IMR-90 (cell line): ENCODE measurements at regions not wholly inside any gene's neighbourhood (a gene's known extent, or its start where the extent isn't known, plus 50 kb on each side); places are given as distances from the start of the nearest gene placed in this dataset.

Experiments used
- ATAC-seq: fragments of 200-7000 bp; cut with Tn5 transposase; 2 replicates; pipeline ENCODE4 v1.9.1; 2020; ENCODE audit warnings: low read depth, mild to moderate bottlenecking, moderate library complexity
- BruUV-seq: library from RNA; stranded (reverse); fragments of 400-500 nt; replicated peaks from 2 replicates; lab custom pipeline; 2021; lab: Mats Ljungman, UMichigan
- CTCF ChIA-PET: fragments of 300-600 bp; formaldehyde crosslinking; extraction: SDS; loops from one replicate; lab custom pipeline; 2021; ENCODE audit warnings: antibody characterized with exemption; lab: Yijun Ruan, JAX
- POLR2A ChIA-PET: fragments of 300-600 bp; sonication (Branson Sonifier 250); formaldehyde crosslinking; loops from one replicate; lab custom pipeline; 2022; ENCODE audit warnings: antibody characterized with exemption; ENCODE audit not compliant: unreplicated experiment; lab: Charles Lee
- DNase-seq: peaks from one replicate; pipeline ENCODE4 v3.0.0; 2013
- H2AFZ ChIP-seq: replicated peaks from 2 replicates; pipeline ENCODE3; 2013; ENCODE audit warnings: low read length, mild to moderate bottlenecking; ENCODE audit not compliant: poor library complexity
- H2AK5ac ChIP-seq: 2 replicates; pipeline ENCODE4 v1.6.1; 2013; ENCODE audit warnings: low read depth, low read length, inconsistent platforms
- H2AK9ac ChIP-seq: replicated peaks from 2 replicates; pipeline ENCODE3; 2013; ENCODE audit warnings: mild to moderate bottlenecking, low read depth, low read length, moderate library complexity; ENCODE audit not compliant: poor library complexity
- H2BK120ac ChIP-seq: 2 replicates; pipeline ENCODE4 v1.6.1; 2013; ENCODE audit warnings: low read depth, low read length, inconsistent platforms
- H2BK15ac ChIP-seq: 3 replicates; pipeline ENCODE4 v1.6.1; 2013; ENCODE audit warnings: low read depth, low read length, inconsistent platforms
- H2BK20ac ChIP-seq: 2 replicates; pipeline ENCODE4 v1.6.1; 2013; ENCODE audit warnings: low read depth, mild to moderate bottlenecking, inconsistent platforms, low read length, moderate library complexity
- H2BK5ac ChIP-seq: 2 replicates; pipeline ENCODE4 v1.6.1; 2013; ENCODE audit warnings: mild to moderate bottlenecking, low read depth, low read length, inconsistent platforms; ENCODE audit not compliant: poor library complexity, severe bottlenecking
- H3K14ac ChIP-seq: replicated peaks from 2 replicates; pipeline ENCODE4 v1.6.1; 2013; ENCODE audit warnings: low read depth, low read length, inconsistent platforms
- H3K18ac ChIP-seq: 2 replicates; pipeline ENCODE4 v1.6.1; 2013; ENCODE audit warnings: low read depth, low read length, control low read depth
- H3K23ac ChIP-seq: 2 replicates; pipeline ENCODE4 v1.6.1; 2013; ENCODE audit warnings: low read depth, low read length, inconsistent platforms
- H3K27ac ChIP-seq: 2 replicates; pipeline ENCODE4 v1.5.1; 2013; ENCODE audit warnings: mild to moderate bottlenecking, control low read depth, low read length; ENCODE audit not compliant: insufficient read depth
- H3K27me3 ChIP-seq: 2 replicates; pipeline ENCODE4 v1.6.1; 2013; ENCODE audit warnings: low read length; ENCODE audit not compliant: control insufficient read depth, insufficient read depth
- H3K36me3 ChIP-seq: 2 replicates; pipeline ENCODE4 v1.6.1; 2013; ENCODE audit warnings: low read length, mixed read lengths; ENCODE audit not compliant: control insufficient read depth, insufficient read depth
- H3K4ac ChIP-seq: 2 replicates; pipeline ENCODE4 v1.6.1; 2013; ENCODE audit warnings: low read depth, low read length, inconsistent platforms
- H3K4me1 ChIP-seq: 2 replicates; pipeline ENCODE4 v1.6.1; 2013; ENCODE audit warnings: low read length, mixed read lengths; ENCODE audit not compliant: control insufficient read depth, insufficient read depth
- H3K4me2 ChIP-seq: 2 replicates; pipeline ENCODE4 v1.6.1; 2013; ENCODE audit warnings: low read depth, mild to moderate bottlenecking, control low read depth, low read length, moderate library complexity
- H3K4me3 ChIP-seq: 2 replicates; pipeline ENCODE4 v1.5.1; 2013; ENCODE audit warnings: low read depth, mild to moderate bottlenecking, control low read depth, low read length, moderate library complexity; ENCODE audit not compliant: insufficient read depth
- H3K56ac ChIP-seq: 2 replicates; pipeline ENCODE4 v1.6.1; 2013; ENCODE audit warnings: low read length, inconsistent platforms; ENCODE audit not compliant: insufficient read depth; ENCODE audit errors: extremely low read depth
- H3K79me1 ChIP-seq, 2 experiments: 2 replicates each; pipeline ENCODE4 v1.6.1; 2013; ENCODE audit warnings: low read length in 2 of 2, inconsistent platforms in 1 of 2, low read depth in 1 of 2
- H3K9ac ChIP-seq: 2 replicates; pipeline ENCODE4 v1.6.1; 2013; ENCODE audit warnings: low read depth, low read length, control low read depth
- H3K9me1 ChIP-seq: 2 replicates; pipeline ENCODE4 v1.6.1; 2013; ENCODE audit warnings: low read length, inconsistent platforms; ENCODE audit not compliant: insufficient read depth
- H3K9me3 ChIP-seq: 2 replicates; pipeline ENCODE4 v1.6.1; 2013; ENCODE audit warnings: low read length; ENCODE audit not compliant: control insufficient read depth, insufficient read depth
- H4K20me1 ChIP-seq: 2 replicates; pipeline ENCODE4 v1.6.1; 2013; ENCODE audit warnings: low read length, inconsistent platforms; ENCODE audit not compliant: insufficient read depth
- H4K5ac ChIP-seq: 2 replicates; pipeline ENCODE4 v1.6.1; 2013; ENCODE audit warnings: mild to moderate bottlenecking, low read depth, low read length, control low read depth
- H4K8ac ChIP-seq, 2 experiments: 2 replicates each; pipeline ENCODE4 v1.6.1; 2013; ENCODE audit warnings: low read depth in 2 of 2, low read length in 2 of 2, control low read depth in 1 of 2, inconsistent platforms in 1 of 2
- H4K91ac ChIP-seq: 2 replicates; pipeline ENCODE4 v1.6.1; 2013; ENCODE audit warnings: low read depth, low read length, inconsistent platforms; ENCODE audit not compliant: insufficient read depth
- BHLHE40 ChIP-seq: fragments of 150-350 bp; IDR thresholded peaks from 2 replicates; pipeline ENCODE4 v1.6.1; 2016; ENCODE audit warnings: mild to moderate bottlenecking, low read depth, low read length
- CEBPB ChIP-seq: IDR thresholded peaks from 2 replicates; pipeline ENCODE4 v1.6.1; 2012; ENCODE audit warnings: low read depth, low read length, improper control_type of control experiment
- CHD1 ChIP-seq: IDR thresholded peaks from 2 replicates; pipeline ENCODE4 v1.6.1; 2012; ENCODE audit warnings: low read depth, low read length, improper control_type of control experiment
- CTCF ChIP-seq: conservative IDR thresholded peaks from 2 replicates; pipeline ENCODE4 v1.5.1; 2012; ENCODE audit warnings: mild to moderate bottlenecking, low read depth, low read length, improper control_type of control experiment
- ELK1 ChIP-seq: fragments of 150-350 bp; IDR thresholded peaks from 2 replicates; pipeline ENCODE4 v1.6.1; 2016; ENCODE audit warnings: low read depth, mild to moderate bottlenecking, low read length, moderate library complexity, borderline replicate concordance
- FOS ChIP-seq: fragments of 150-350 bp; IDR thresholded peaks from 2 replicates; pipeline ENCODE4 v1.6.1; 2016; ENCODE audit warnings: low read depth, low read length
- MAFK ChIP-seq: IDR thresholded peaks from 2 replicates; pipeline ENCODE4 v1.6.1; 2012; ENCODE audit warnings: low read depth, low read length, improper control_type of control experiment
- MXI1 ChIP-seq: IDR thresholded peaks from 2 replicates; pipeline ENCODE4 v1.6.1; 2012; ENCODE audit warnings: low read depth, mild to moderate bottlenecking, low read length, moderate library complexity, borderline replicate concordance
- NFE2L2 ChIP-seq: fragments of 150-350 bp; IDR thresholded peaks from 2 replicates; pipeline ENCODE4 v1.6.1; 2016; ENCODE audit warnings: low read depth, mild to moderate bottlenecking, low read length
- POLR2A ChIP-seq: IDR thresholded peaks from 2 replicates; pipeline ENCODE4 v1.6.1; 2012; ENCODE audit warnings: mild to moderate bottlenecking, low read depth, low read length
- RCOR1 ChIP-seq: IDR thresholded peaks from 2 replicates; pipeline ENCODE4 v1.6.1; 2012; ENCODE audit warnings: mild to moderate bottlenecking, low read length, improper control_type of control experiment; ENCODE audit not compliant: insufficient replicate concordance
- RFX5 ChIP-seq: IDR thresholded peaks from 2 replicates; pipeline ENCODE4 v1.8.0; 2012; ENCODE audit warnings: low read depth, mild to moderate bottlenecking, low read length, moderate library complexity
- USF2 ChIP-seq: fragments of 150-350 bp; IDR thresholded peaks from 2 replicates; pipeline ENCODE4 v1.6.1; 2017; ENCODE audit warnings: mild to moderate bottlenecking, antibody characterized with exemption, low read length, low read depth
- WGBS, 2 experiments: methylation state at CpG; one replicate each; pipeline versions ENCODE4 v1.1.5 to v1.1.7; 2013; ENCODE audit warnings: missing lambda C conversion rate in 2 of 2; ENCODE audit not compliant: insufficient read length in 1 of 2; ENCODE audit errors: extremely low coverage in 2 of 2; 5-methylcytosine and 5-hydroxymethylcytosine counted together
- dilution Hi-C: fragments of 300-500 bp; cut with HindIII; formaldehyde crosslinking; loops from one replicate; pipeline ENCODE4 v1.14.3; 2018; ENCODE audit warnings: low sequenced_read_pairs; ENCODE audit not compliant: unreplicated experiment
- in situ Hi-C: fragments of 300-500 bp; cut with MboI; formaldehyde crosslinking; loops from 3 replicates; pipeline ENCODE4 v1.14.3; 2019; ENCODE audit warnings: low sequenced_read_pairs, inconsistent platforms, mixed read lengths
- intact Hi-C: fragments of 100-400 bp; cut with micrococcal nuclease; formaldehyde crosslinking; loops from 2 replicates; pipeline ENCODE4 v1.10.0; 2022

GRCh38 chr9:121551985-121552753 is 52.5 kb upstream of the GGTA1 start (continued):
- TF ChIP-seq FOS, result no peak

GRCh38 chr9:121556082-121556481 is 56.4 kb upstream of the GGTA1 start:
- dilution Hi-C loops, result no loop called here
- Histone ChIP-seq H3K4me2 (no peak overlapping the region), H3K9ac (no peak overlapping the region), H4K5ac (no peak overlapping the region), H3K27me3 (peaks cover 24% of the 10 kb centered on the region), H3K4me1 (peaks cover 18% of the 10 kb centered on the region), H3K36me3 (no peaks in the 10 kb centered on the region), H2BK15ac (no peak overlapping the region), H3K23ac (no peak overlapping the region), H3K9me3 (no peaks in the 10 kb centered on the region), H3K27ac (no peak overlapping the region), H2BK5ac (no peak overlapping the region), H3K4ac (peak overlapping the region; percentile 2; the same call in 1 of the 2 replicates), H3K18ac (no peak overlapping the region), H3K4me3 (no peak overlapping the region), H3K79me1 (no peaks in the 10 kb centered on the region), H2BK20ac (no peak overlapping the region), H3K14ac (no peak overlapping the region), H2AFZ (no peak overlapping the region), H3K56ac (no peak overlapping the region), H4K91ac (no peak overlapping the region), H2BK120ac (no peak overlapping the region), H2AK9ac (no peak overlapping the region), H2AK5ac (no peak overlapping the region), H4K8ac (no peak overlapping the region), H3K9me1 (peaks cover 14% of the 10 kb centered on the region), H4K20me1 (peaks cover 7% of the 10 kb centered on the region)
- in situ Hi-C loops, result no loop called here
- intact Hi-C loops, result loop anchor here (2.0 kb wide), 1 partner anchor 43 kb away; no protein-coding TSS in a partner anchor
- CTCF ChIA-PET, result interaction anchor here (0.6 to 2.0 kb wide), 5 partner anchors 10 to 128 kb away, joined by 3 to 9 read pairs (median 4); no protein-coding TSS in a partner anchor
- no peak for DNase-seq
- POLR2A ChIA-PET, result interaction anchor here (0.5 kb wide), 1 partner anchor 17 kb away, joined by 8 read pairs; no protein-coding TSS in a partner anchor
- BruUV-seq, result no TSS peak
- no peak; the same call in 1 of the 2 replicates for ATAC-seq
- WGBS, 2 experiments, result 91% methylated on average over 3 of the region's 3 CpGs; no CpG with 5 or more reads in 1 of the 2 experiments
- no peak for TF ChIP-seq RCOR1
- TF ChIP-seq CHD1, result no peak
- no peak for TF ChIP-seq MXI1
- no peak for TF ChIP-seq ELK1
- TF ChIP-seq FOS, result no peak
- no peak for TF ChIP-seq NFE2L2
- TF ChIP-seq BHLHE40, result no peak
- no peak for TF ChIP-seq RFX5
- no peak for TF ChIP-seq CTCF
- no peak for TF ChIP-seq POLR2A
- no peak for TF ChIP-seq CEBPB
- no peak for TF ChIP-seq MAFK
- TF ChIP-seq USF2, result no peak
